ENCODE measurements at regions not wholly inside any gene's neighbourhood (a gene's known extent, or its start where the extent isn't known, plus 50 kb on each side); places are given as distances from the start of the nearest gene placed in this dataset.
"Not testable (repeated sequence)": the region's sequence is repeated elsewhere in the genome, so short reads cannot be mapped to it uniquely, and the experiment has no call there.

DNA sequence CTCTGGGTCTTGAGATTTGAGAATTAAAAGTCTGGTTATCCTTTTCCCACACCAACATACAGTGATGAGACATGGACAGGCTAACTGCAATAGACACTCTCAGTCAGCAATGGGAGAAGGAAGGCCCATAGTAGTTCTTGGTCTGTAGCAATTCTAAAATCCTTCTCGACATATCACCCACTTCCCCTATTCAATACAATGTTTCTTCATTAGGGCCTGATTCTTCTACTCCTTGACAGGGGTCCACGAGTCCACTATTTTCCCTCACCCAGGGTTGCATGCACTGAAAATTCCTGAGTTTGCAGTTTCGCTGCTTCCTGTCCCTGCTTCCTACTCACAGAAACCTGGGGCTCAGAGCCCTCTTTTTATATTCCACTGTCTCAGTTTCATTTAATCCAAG, 402.8 kb downstream of the MAT2B start:
- DNase-seq (ENCODE audit: extremely low read depth in 1 of 11, low read depth in 9 of 11, low spot score in 4 of 11), result no peak

DNA sequence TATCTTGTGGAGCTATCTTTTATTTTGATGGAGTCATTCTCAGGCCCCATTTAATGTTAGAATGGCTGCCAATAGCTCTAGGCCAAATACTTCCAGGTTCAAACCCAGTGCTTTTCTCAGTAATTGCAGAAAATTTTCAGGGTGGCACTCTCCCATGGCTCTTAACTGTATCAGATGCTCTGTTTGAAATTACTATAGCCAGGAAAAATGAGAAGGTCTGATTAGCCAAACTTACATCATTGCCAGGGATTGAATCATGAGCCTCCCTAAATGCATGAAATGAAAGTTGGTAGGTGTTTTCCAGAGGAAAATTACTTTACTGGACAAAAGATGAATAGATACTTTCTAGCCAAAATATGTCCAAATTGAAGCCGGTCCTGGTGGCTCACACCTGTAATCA, 404.8 kb downstream of the MAT2B start:
- DNase-seq (ENCODE audit: extremely low read depth in 1 of 11, low read depth in 9 of 11, low spot score in 4 of 11), result no peak

DNA sequence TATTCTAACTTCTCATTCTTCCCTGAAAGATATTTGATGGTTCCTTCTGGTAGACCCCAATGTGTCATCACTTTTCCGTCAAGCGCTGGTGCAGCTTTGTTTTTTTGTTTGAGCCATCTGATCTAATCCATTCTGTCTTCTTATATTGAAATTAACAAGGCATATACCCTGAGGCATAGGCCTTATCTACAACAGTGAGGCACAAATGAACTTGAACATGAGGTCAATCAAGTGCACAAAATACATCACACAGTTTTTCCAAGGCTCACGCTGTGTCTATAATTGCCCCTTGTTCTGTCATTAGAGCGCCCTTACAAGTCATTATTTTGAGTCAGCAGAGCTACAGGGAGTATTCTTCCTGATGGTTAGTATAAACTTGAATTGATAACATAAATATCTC, 406.6 kb downstream of the MAT2B start:
- DNase-seq (ENCODE audit: extremely low read depth in 1 of 11, low read depth in 9 of 11, low spot score in 4 of 11), result no peak

GRCh38 chr5:163913548-163913947, 408.1 kb downstream of the MAT2B start:
- DNase-seq (ENCODE audit: extremely low read depth in 1 of 11, low read depth in 9 of 11, low spot score in 4 of 11), result no peak

- DNase-seq (ENCODE audit: extremely low read depth in 1 of 11, low read depth in 9 of 11, low spot score in 4 of 11), result no peak
Observed at GRCh38 chr5:163914910-163915309, 409.5 kb downstream of the MAT2B start.

DNA sequence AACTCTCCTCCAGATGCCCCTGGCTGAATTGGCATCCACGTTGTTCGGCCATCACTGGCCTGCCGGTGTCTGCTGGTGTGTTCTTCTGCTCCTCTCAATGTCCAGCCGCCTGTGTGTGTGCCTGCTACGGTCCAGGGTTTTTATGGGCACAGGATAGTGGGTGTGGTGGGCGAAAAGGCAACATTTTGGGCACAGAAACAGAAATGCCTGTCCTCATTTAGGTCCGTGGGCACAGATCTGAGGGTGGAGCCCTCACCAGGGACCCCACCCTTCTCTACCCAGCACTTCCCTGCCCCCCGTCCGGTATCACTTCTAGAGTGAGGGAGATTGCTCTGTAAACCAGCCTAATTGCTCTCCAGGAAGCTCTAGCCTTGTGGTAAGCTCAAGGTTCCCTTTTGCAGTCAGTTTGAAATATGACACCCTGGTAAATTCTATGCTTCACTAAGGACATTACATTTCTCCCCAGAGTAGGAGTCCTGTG, 410.1 kb downstream of the MAT2B start:
- peak in 9 of 11 donors; percentile 4 to 26 (median 18) for DNase-seq (ENCODE audit: extremely low read depth in 1 of 11, low read depth in 9 of 11, low spot score in 4 of 11)

DNA sequence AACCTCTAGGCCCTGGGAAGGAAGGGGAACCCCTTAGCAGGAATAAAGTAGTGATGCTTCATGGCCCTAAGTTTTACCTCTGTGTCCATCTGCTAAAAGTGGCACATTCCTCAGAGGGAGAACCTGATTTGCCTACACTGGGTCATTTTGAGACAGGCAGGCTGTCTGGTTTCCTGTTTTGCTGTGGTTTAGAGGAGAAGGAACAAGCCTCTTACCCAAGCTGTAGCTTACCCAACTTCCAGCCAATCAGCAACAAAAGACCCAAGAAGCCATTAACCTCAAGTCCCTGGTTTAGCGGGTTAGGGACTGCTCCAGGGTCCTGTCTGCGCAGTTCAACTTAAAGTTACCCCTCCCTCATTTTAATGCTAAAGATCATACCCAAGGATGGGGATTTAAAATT, 411.0 kb downstream of the MAT2B start:
- DNase-seq (ENCODE audit: extremely low read depth in 1 of 11, low read depth in 9 of 11, low spot score in 4 of 11), result no peak

GRCh38 chr5:163916861-163917260, 411.4 kb downstream of the MAT2B start:
- no peak for DNase-seq (ENCODE audit: extremely low read depth in 1 of 11, low read depth in 9 of 11, low spot score in 4 of 11)

DNA sequence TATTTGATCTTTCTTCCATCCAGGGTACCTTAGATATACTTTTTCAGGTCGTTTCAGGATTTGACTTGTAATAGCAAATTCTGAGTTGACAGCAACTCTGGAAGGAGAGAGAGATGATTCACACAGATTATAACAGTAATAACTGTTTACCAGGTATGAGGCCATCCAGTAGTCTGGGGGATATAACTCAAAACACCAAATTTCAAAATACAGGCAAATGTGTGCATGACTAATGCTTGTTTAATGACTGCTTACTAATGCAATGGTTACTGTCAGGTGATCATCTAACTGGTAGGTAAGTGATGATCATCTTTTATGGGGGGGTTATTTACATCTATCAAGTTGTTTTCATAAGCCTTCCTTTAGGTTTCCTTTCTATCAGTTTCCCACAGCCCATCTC, 412.3 kb downstream of the MAT2B start:
- DNase-seq (ENCODE audit: extremely low read depth in 1 of 11, low read depth in 9 of 11, low spot score in 4 of 11), result no peak

DNA sequence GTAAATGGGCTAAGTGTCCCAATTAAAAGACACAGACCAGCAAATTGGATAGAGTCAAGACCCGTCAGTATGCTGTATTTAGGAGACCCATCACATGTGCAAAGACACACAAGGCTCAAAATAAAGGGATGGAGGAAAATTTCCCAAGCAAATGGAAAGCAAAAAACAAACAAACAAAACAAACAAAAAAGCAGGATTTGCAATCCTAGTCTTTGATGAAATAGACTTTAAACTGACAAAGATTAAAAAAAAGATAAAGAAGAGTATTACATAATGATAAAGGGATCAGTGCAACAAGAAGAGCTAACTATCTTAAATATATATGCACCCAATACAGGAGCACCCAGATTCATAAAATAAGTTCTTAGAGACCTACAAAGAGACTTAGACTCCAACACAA, 429.6 kb downstream of the MAT2B start:
- not testable (repeated sequence) for DNase-seq (ENCODE audit: extremely low read depth in 1 of 11, low read depth in 9 of 11, low spot score in 4 of 11)

GRCh38 chr5:163938595-163938994, 433.2 kb downstream of the MAT2B start:
- DNase-seq (ENCODE audit: extremely low read depth in 1 of 11, low read depth in 9 of 11, low spot score in 4 of 11), result no peak

DNA sequence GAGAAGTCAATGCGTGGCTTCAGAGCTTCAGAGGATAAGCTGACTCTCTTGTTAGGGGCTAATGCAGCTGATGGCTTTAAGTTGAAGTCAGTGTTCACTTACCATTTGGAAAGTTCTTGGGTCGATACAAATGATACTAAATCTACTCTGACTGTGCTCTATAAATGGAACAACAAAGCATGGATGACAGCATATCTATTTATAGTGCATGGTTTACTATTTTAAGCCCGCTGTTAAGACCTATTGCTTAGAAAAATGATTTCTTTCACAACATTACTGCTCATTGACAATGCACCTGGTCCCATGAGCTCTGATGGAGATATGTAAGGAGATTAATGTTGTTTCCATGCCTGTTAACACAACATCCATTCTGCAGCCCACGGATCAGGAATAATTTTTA, 435.7 kb downstream of the MAT2B start:
- no peak for DNase-seq (ENCODE audit: extremely low read depth in 1 of 11, low read depth in 9 of 11, low spot score in 4 of 11)

GRCh38 chr5:163943546-163943945, 438.1 kb downstream of the MAT2B start:
- no peak for DNase-seq (ENCODE audit: extremely low read depth in 1 of 11, low read depth in 9 of 11, low spot score in 4 of 11)

DNA sequence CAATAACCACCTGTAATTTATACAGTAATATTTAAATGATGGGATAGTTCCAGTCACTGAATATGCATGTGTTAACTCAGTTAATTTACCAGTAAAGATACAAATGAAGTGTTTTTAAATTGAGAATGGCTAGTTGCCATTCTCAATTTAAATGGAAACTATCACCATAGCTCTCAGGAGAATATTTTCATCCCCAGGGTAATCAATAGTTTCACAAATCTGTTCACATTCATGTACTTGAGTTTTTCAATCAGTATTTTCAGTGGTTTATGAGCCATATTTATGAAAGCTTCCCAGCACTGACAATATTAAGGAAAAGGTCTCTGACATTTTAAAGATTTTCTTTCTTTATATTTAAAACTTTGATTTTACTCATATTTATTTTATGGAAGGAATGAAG, 439.3 kb downstream of the MAT2B start:
- no peak for DNase-seq (ENCODE audit: extremely low read depth in 1 of 11, low read depth in 9 of 11, low spot score in 4 of 11)

GRCh38 chr5:163947848-163948666, 442.6 kb downstream of the MAT2B start:
- DNase-seq (ENCODE audit: extremely low read depth in 1 of 11, low read depth in 9 of 11, low spot score in 4 of 11), result no peak

GRCh38 chr5:163950248-163950647, 444.8 kb downstream of the MAT2B start:
- no peak for DNase-seq (ENCODE audit: extremely low read depth in 1 of 11, low read depth in 9 of 11, low spot score in 4 of 11)

DNA sequence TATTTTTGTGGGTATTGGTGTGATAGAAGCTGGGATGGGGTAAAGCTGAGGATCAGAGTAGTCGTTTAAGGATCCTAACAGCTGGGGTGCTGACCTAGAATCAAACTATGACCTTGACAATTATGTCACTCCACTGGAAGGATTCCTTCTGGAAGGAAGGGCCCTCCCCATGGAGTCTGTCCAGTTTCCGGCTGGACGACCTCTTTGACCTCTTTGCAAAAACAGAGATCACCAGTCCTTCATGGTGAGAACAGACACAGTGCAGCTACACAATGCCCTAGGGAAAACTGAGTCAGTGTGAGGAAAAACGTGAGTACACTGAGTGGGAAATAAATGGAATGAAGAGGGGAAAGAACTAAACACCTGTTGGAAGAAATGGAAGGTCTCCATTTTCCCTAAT, 445.6 kb downstream of the MAT2B start:
- no peak for DNase-seq (ENCODE audit: extremely low read depth in 1 of 11, low read depth in 9 of 11, low spot score in 4 of 11)

- no peak for DNase-seq (ENCODE audit: extremely low read depth in 1 of 11, low read depth in 9 of 11, low spot score in 4 of 11)
Observed at GRCh38 chr5:163953901-163954300, 448.5 kb downstream of the MAT2B start.

DNA sequence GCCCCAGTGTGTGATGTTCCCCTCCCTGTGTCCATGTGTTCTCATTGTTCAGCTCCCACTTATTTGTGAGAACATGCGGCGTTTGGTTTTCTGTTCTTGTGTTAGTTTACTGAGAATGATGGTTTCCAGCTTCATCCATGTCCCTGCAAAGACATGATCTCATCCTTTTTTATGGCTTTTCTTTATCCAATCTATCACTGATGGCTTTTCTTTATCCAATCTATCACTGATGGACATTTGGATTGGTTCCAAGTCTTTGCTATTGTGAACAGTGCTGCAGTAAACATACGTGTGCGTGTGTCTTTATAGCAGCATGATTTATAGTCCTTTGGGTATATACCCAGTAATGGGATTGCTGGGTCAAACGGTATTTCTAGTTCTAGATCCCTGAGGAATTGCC, 455.8 kb downstream of the MAT2B start:
- not testable (repeated sequence) for DNase-seq (ENCODE audit: extremely low read depth in 1 of 11, low read depth in 9 of 11, low spot score in 4 of 11)

GRCh38 chr5:163963881-163964280, 458.5 kb downstream of the MAT2B start:
- DNase-seq (ENCODE audit: extremely low read depth in 1 of 11, low read depth in 9 of 11, low spot score in 4 of 11), result no peak

- DNase-seq (ENCODE audit: extremely low read depth in 1 of 11, low read depth in 9 of 11, low spot score in 4 of 11), result peak in 9 of 11 donors; percentile 11 to 58 (median 33)
Observed at GRCh38 chr5:163964671-163965070, 459.3 kb downstream of the MAT2B start.

All from renal cortex interstitium (tissue), 11 donors.